ENCODE measurements at regions not wholly inside any gene's neighbourhood (a gene's known extent, or its start where the extent isn't known, plus 50 kb on each side); places are given as distances from the start of the nearest gene placed in this dataset.
"Not testable (repeated sequence)": the region's sequence is repeated elsewhere in the genome, so short reads cannot be mapped to it uniquely, and the experiment has no call there.

DNA sequence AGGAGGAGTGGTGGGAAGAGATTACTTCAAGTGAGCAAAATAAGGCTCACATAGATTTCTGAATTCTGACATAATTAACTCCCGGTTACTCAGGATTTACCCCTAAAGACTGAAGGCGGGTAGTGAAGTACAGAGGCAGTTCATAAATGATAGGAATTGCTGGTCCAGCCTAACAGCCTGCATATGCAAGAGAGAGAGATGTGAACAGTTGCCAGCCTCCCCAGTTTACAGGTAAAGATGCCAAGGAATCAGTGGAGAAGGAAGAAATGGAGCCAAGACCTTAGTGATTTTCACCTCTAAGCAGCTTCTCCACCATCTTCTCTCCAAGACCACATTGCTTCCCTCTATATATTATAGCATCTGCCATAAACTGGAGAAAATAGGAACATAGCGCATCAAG is 91.8 kb upstream of the THUMPD2 start:
- DNase-seq, result no peak

DNA sequence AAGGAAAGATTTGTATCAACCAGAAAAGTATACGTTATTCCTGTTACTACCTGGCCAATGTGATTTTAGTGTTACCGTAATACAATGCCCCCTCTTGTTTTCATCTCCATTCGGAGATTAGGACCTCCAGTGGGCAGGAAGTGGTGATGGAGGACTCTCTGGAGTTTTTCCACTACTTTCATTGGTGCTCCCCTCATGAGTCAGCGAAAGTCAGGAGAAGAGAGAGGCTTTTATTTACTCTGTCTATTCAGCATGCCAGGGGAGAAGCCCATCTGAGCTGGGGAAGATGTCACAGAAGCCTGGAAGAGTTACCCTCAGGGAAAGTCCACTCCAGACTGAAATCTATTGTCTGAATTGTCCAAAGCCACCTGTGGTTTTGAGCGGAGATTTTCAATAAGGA is 88.2 kb upstream of the THUMPD2 start:
- no peak for DNase-seq

DNA sequence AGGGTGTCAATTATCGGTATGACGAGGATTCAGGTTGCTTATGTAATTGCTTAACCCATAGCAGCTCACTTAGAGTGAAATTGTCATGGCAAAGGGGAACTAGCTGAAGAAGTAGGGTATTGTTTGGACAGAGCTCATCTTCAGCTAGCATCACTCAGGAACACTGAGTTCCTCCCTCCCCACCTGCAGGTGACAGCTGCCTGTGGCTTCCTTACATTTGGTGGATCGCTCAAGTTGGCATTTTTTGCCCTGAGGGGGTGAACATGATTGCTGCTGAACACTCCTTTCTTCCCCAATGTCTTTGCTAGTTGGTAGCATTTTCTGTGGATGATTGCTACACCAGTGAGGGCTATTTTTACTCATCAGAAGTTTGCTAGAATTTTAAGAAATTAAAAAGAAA is 86.7 kb upstream of the THUMPD2 start:
- DNase-seq, result no peak

DNA sequence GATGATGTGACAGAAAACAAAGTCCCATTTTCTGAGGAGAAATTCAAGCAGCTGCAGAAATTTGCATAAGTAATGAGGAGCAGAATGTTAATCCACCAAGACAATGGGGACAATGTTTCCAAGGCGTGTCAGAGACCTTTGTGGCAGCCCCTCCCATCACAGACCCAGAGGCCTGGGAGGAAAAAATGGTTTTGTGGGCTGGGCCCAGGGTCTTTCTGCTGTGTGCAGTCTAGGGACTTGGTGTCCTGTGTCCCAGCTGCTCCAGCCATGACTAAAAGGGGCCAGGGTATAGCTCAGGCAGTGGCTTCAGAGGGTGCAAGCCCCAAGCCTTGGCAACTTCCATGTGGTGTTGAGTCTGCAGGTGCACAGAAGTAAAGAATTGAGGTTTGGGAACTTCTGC is 84.6 kb upstream of the THUMPD2 start:
- not testable (repeated sequence) for DNase-seq

DNA sequence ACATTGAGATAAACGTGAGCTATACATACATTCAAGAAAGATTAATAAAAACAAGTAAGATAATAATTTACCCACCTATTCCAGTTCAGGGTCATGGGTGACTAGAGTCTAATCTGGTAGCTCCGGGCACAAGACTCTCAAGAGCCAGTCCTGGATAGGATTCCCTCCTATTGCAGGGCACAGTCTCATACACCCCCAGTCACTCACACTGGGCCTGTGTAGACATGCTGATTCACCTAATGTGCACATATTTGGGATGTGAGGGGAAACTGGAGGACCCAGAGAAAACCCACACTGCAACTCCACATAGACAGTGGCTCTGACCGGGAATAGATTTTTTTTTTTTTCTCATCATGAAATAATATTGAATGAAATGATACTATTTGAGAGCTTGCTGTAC is 81.5 kb upstream of the THUMPD2 start:
- DNase-seq, result no peak

DNA sequence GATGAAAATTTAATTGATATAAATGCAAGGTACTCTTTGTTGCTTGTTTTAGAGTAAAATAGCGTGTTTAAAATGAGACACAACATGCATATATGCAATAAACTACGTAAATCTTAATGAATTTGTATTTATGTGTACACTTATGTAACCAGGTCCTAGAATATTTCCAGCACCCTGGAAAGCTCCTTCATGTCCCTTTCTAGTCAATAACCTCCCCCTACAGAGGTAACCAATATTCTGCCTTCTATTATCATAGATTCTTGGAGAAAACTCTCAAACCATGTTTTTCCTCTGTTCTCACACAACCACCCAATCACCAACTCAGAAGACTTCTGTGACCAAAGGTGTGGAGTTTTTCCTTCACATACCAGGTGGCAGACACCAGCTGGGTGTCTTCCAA is 79.6 kb upstream of the THUMPD2 start:
- DNase-seq, result no peak

DNA sequence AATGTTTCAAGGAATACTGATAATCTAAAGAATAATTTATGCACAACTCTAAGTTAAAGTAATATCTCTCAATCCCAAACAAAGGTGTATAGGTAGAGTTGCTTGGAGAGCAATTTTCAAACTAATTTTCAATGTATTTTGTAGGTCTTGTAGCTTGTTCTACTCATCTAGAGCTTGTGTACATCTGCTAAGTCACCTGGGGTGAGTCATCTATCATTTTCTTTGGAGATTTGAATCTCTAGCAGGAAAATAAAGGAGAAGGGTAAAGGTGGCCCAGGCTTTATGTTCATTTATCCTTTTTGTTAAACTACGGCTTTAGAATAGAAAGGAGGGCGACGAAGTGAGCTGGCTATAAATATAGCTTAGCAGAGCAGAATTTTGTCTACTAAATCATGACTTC is 76.8 kb upstream of the THUMPD2 start:
- DNase-seq, result no peak

DNA sequence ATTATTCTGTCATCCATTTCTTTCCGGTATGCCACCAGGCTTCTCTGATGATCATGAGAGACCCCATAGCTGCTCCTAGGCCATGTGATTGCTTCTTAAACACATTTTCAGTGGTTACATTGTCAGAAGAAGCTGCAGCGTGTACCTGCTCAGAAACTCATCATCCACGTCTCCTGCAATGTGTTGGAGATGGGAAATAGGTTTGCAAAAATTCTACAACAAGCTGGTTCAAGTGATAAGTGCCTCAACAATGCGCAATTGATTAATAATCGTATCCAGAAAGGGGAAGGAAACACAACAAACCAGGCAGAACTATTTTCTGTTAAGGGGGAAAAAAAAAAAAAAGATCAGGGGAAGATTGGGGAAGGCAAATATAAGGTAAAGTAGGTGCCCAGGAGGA is 75.7 kb upstream of the THUMPD2 start:
- no peak for DNase-seq

DNA sequence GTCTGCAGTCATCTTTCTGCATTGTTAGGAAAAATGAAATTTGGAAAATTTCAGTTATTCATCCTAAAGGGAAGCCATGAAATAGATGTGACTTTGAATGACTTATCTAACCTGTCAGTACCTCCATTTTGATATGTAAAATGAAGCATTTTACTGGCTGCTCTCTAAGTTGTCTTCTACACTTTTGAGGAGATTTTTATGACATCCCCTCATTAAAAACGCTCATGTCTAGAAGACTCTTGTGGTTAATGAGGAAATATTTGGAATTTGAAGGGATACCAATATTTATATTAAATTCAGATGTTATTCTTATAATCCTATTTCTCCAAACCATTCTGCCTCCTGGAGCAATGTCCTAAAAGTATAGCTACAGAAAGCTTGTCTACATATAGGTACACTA is 73.8 kb upstream of the THUMPD2 start:
- DNase-seq, result no peak

DNA sequence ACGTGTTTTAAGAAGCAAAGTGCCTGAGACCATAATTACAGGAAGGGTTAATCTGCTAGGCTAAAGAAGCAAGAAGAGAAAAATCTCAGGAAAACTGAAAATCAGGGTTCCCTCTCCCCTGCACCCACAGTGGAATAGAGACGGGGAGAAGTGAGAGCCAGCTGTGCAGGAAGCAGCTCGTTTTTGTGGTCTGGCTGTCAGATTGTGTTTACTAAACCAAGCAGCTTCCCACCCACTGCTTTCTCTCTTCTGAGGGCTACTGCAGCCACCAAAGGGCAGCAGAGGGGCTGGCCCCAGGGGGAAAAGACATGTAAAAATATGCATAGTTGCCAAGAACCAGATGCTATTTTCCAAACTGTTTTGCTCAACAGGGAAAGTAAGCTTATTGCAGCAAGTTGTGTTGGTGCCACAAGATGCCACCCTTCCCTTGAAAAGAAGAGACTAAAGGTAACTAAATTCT is 72.6 kb upstream of the THUMPD2 start:
- DNase-seq, result peak; percentile 69

DNA sequence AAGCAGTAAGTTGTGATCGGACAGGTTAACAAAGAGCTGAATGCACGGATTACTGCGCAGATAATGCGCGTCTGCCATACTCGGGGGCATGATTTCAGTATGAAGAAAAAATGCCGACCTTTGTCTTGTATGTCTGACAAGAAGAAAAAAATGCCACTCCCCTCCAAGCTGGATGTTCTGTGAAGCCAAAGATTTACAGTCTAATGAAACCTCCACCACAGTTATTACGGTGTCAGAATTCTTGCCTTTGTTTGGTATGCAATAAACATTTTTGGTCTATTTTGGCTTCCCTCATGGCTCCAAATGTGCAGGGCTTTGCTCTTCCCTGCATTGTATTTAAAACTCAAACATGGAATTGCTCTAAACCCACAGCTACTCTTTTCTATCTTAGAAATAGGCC is 72.2 kb upstream of the THUMPD2 start:
- no peak for DNase-seq

DNA sequence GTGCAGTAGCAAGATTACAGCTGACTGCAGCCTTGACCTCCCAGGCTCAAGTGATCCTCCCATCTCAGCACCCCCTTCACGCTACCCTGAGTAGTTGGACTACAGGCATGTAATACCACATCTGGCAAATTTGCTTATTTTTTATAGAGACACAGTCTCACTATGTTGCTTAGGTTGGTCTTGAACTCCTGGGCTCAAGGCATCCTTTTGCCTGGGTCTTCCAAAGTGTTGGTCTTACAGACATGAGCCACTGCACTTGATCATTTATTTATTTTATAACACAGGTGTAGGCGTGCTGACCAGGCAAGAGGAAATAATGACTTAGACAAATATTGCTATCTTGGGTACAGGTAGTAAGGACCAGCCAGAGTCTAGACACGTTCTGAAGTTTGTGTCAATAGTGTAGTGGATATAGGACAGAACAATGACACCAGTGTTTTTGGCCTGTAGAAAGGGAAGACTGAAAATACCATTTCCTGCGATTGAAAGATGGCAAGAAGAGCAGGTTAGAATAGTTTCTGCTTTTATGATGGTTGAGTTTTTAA is 71.0 kb upstream of the THUMPD2 start:
- DNase-seq, result no peak

DNA sequence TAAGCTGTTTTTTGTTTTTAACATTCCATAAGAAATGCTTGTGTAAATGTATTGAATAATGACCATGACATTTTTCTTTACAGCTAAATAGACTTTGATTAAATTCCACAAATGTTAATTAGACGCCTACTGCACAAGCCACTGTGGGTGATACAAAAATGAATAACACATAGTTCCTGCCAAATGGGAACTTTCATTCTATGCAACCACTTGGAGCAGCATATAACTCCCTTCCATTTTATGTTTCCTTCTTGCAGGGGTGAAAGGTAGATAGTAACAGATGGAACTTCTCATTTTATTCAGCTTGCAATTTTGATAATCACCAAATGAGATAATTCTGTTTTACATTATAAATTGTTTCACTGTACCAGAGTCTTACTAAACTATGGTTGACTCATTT is 70.0 kb upstream of the THUMPD2 start:
- no peak for DNase-seq

DNA sequence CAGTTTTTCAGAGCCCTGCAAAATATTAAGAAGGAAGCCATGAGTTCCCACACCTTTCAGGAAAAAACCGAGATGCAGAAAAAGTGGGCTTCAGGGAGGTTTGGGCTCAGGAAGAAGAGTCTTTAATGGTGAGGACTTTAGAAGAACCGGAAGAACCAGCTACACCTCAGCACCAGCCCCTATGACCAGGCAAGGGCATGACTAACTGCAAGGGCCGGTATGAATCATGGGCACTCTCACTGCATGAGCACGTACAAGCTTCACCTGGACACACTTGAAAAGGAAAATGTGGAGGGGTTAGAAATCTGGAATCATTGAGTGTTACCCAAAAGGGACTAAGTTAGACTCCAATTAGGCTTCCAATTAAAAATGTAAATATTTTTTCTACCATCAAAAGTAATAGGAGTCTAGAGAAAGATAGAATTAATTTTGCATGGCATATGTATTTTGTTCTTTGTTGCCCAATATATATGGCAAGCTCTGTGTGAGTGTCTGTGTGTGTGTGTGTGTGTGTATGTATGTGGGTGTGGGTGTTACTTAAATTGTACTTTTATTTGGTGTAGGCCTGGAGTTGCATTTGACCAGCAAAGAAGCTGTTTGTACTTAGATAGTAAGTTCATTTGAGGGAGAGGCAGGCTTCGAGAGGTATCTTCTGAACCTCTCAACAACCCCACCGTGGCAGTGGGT is 66.5 kb upstream of the THUMPD2 start:
- peak; percentile 41 for DNase-seq

DNA sequence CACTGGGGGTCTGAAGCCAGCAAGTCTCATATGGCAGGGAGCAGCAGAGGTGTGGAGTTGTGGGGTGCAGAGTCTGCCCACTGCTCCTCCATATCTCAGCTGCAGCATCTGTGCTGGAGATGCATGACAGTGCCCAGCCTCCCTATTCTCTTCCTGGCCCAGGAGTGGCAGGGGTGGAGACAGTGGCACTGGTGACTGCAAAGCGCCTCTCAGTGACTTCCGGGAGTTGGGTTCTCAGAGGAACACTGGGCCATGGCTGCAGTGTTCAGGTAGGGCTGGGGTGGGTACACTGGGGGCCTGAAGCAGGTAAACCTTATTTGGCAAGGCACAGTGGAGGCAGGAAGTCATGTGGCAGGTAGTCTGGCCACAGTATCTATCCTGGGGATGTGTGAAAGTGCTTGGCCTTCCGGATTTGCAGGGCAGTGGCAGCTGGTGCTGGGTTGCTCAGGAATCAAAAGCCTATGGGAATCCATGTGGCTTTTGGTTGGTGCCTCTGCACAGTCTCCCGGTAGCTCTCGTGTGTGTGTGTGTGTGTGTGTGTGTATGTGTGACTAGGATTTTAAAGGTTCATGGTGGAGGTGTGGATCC is 60.3 kb upstream of the THUMPD2 start:
- DNase-seq, result no peak

DNA sequence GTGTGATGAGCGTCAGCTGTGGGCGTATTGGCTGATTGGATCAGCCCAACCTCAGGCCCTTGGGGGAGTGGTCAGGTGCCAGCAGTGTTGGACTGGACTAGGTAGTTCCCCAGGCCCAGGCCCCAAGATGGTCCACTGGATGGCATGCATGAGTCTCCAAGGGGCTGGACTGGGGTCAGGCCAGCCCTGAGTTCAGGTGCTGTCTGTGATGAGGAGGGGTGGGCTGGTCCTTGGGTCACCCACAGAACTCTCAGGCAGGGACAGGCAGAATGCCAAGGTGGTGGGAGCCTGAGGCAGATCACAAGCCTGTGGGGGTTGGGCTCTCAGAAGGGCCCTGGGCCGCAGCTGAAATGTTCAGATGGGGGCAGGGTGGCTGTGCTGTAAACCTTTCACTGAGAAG is 59.5 kb upstream of the THUMPD2 start:
- DNase-seq, result no peak

DNA sequence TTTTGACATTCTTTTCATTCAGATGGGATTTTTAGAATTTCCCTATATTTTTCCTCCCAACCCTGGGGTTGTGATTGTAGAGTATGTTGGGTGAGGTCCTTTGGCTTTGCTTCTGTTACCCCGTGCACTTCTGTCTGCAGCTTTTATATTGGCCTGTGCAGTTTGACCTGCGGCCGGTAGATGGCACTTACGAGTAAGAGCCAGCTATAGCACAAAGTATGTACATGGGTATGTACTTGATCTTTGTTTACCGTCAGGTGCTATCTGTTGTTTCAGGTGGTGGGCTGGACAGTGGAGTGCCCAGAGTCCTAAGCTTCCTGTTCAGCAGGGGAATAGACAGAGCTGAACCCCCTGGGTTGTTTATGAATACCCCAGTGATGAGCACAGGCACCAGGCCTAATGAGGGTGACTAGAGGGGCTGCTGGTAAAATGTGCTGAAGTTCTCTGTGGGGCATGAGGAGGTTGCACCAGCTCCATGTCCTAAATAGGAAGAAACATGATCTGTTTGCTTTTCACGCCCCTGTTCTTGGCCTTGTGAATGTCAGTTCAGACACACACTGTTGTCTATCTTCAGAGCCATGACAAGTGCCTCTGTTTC is 58.9 kb upstream of the THUMPD2 start:
- peak; percentile 51 for DNase-seq

DNA sequence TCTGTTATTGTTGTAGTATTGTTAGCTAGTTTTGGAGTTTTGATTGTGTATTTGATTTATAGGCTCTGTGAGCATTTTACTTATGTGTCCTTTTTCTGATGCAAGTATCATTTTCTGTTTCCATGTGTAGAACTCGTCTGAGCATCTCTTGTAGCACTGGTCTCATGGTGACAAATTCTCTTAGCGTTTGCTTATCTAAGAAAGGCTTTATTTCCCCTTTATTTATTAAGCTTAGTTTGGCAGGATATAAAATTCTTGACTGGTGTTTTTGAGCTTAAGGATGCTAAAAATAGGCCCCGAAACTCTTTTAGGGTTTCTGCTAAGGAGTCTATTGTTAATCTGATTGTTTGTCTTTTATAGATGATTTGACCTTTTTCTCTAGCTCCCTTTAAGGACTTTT is 57.6 kb upstream of the THUMPD2 start:
- DNase-seq, result no peak

DNA sequence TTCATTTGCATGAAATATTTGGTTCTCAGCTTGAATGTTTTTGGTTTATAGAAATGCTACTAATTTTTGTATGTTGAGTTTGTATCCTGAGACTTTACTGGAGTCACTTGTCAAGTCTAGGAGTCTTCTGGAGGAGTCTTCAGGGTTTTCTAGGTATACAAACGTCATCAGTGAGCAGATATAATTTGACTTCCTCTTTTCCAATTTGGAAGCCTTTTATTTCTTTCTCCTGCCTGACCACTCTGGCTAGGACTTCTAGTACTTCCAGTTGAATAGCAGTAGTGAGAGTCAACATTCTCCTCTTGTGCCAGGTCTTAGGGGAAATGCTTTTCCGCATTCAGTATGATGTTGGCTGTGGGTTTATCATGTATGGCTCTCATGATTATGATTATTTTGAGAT is 55.4 kb upstream of the THUMPD2 start:
- no peak for DNase-seq

DNA sequence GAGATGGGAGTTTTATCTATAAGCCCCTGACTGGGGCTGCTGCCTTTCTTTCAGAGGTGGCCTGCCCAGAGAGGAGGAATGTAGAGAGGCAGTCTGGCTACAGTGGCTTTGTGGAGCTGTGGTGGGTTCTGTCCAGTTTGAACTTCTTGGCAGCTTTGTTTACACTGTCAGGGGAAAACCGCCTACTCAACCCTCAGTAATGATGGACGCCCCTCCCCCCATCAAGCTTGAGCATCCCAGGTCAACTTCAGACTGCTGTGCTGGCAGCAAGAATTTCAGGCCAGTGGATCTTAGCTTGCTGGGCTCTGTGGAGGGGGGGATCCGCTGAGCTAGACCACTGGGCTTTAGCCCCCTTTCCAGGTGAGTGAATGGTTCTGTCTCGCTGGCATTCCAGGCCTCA is 51.6 kb upstream of the THUMPD2 start:
- not testable (repeated sequence) for DNase-seq
